WTC11 (cell line): ENCODE measurements at regions not wholly inside any gene's neighbourhood (a gene's known extent, or its start where the extent isn't known, plus 50 kb on each side); places are given as distances from the start of the nearest gene placed in this dataset.
A peak's percentile ranks its signal among the peaks of the same experiment; 100 is the strongest.

Experiments used
- ATAC-seq: fragments of 200-7000 bp; cut with Tn5 transposase; 2 replicates; pipeline ENCODE4 v1.10.0; 2021; ENCODE audit warnings: mild to moderate bottlenecking, moderate library complexity
- CTCF ChIA-PET: fragments of 300-600 bp; sonication (Branson Sonifier 250); formaldehyde crosslinking; loops from one replicate; lab custom pipeline; 2021; ENCODE audit warnings: antibody characterized with exemption; lab: Charles Lee
- POLR2A ChIA-PET: fragments of 350-600 bp; sonication (Branson Sonifier 250); formaldehyde crosslinking; loops from one replicate; lab custom pipeline; 2021; ENCODE audit warnings: antibody characterized with exemption; lab: Charles Lee
- DNase-seq: peaks from one replicate; pipeline ENCODE4 v3.0.0; 2021; ENCODE audit warnings: low spot score
- H3K27ac Mint-ChIP-seq: 2 replicates; pipeline ENCODE4 v1.8.0; 2021; ENCODE audit warnings: mixed read lengths
- H3K27me3 Mint-ChIP-seq: 2 replicates; pipeline ENCODE4 v1.8.0; 2021; ENCODE audit warnings: low read depth, mild to moderate bottlenecking, moderate library complexity, mixed read lengths
- H3K36me3 Mint-ChIP-seq: 2 replicates; pipeline ENCODE4 v1.8.0; 2021; ENCODE audit warnings: mixed read lengths
- H3K4me1 Mint-ChIP-seq: 2 replicates; pipeline ENCODE4 v1.8.0; 2022; ENCODE audit warnings: mixed read lengths
- H3K4me3 Mint-ChIP-seq: 2 replicates; pipeline ENCODE4 v1.8.0; 2021; ENCODE audit warnings: mild to moderate bottlenecking, moderate library complexity, mixed read lengths
- H3K9me3 Mint-ChIP-seq: 2 replicates; pipeline ENCODE4 v1.8.0; 2021; ENCODE audit warnings: mixed read lengths
- NR2C2 ChIP-seq: sonication (generic); formaldehyde crosslinking; IDR thresholded peaks from 2 replicates; pipeline ENCODE4 v1.8.0; 2022; ENCODE audit warnings: mild to moderate bottlenecking, missing genetic modification reagents
- ZBTB21 ChIP-seq: sonication (generic); formaldehyde crosslinking; IDR thresholded peaks from 2 replicates; pipeline ENCODE4 v1.8.1; 2023; ENCODE audit warnings: mild to moderate bottlenecking, missing genetic modification reagents, borderline replicate concordance

DNA sequence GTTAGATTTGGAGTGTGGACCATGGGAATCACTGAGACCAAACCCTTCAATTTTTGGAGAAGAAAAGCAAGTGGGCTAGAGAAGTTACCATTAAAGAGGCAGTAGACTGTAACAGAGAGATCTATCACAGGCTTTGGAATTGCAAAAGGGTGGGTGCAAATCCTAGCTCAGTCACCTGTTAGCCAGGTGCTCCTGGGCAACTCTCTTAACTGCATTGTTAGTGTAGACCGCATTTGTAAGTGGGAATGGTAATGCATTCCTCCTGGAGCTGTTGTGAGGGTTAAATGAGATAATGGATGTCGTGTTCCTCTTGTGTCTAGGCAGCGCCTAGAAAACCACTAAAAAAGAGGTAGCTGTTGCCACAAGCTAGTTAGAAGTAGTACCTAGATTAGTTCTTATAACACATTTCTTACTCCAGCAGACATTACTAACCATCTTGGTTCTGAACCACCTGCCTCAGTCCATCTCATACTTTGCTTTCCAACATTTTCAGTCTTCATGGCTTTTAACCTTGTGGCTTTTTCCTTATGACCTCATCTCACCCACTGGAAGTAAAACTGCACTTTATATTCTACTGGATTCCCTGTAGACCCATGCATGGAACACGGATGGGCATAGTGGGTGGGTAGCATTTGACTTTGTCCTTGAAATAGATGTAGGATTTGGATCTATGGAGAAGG, 153.0 kb downstream of the HIPK3 start:
- Mint-ChIP-seq H3K9me3 (0 out of 2 replicates have a peak, but pooled peaks cover 5% of the 10 kb centered on the region), H3K36me3 (no peaks in the 10 kb centered on the region), H3K4me3 (no peak overlapping the region), H3K27me3 (no peaks in the 10 kb centered on the region), H3K4me1 (peaks cover 23% of the 10 kb centered on the region), H3K27ac (no peak overlapping the region)
- POLR2A ChIA-PET: no interaction called here
- CTCF ChIA-PET: interaction anchor here (1.9 kb wide), 1 partner anchor 39 kb away, joined by 4 read pairs; no protein-coding TSS in a partner anchor
- TF ChIP-seq NR2C2 (CRISPR knock-in tag) (no peak), ZBTB21 (no peak)
- DNase-seq (no peak), ATAC-seq (peak; percentile 67)
